GM21619 (cell line): ENCODE measurements at regions not wholly inside any gene's neighbourhood (a gene's known extent, or its start where the extent isn't known, plus 50 kb on each side); places are given as distances from the start of the nearest gene placed in this dataset.
"Not testable (repeated sequence)": the region's sequence is repeated elsewhere in the genome, so short reads cannot be mapped to it uniquely, and the experiment has no call there.

Source experiments
- ATAC-seq: cut with Tn5 transposase; IDR thresholded peaks from one replicate; pipeline ENCODE4 v1.9.1; 2021; ENCODE audit not compliant: unreplicated experiment

DNA sequence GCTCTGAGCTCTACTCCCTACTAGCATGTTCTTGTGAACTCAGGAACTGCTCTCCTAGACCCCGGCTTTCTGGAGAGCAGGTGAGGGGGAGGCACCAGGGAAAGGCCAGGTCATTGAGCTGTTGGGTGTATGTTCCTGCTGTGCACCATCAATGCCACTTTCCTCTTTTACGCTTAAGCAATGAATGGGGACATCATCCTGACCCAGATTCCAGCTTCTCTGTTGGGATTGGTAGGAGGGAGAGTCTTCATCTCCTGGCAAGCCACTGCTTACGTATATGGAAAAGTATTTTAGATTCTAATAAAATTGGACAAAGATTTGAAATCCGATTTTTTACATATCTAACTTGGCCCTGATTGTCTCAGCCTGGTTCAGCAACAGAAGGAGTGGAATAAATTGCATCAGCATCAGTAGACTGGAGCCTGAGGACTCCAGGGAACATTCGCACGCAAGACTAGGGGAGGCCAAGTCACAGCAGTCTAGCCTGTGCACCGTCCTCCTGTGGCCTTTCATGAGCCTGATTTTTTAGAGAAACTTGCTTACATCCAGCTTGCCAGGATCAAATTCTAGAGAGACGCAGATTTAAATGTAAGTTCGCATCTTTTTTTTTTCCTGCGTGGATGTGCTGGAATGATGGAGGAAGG lies 439.3 kb downstream of the RPIA start:
- ATAC-seq: not testable (repeated sequence)

- not testable (repeated sequence) for ATAC-seq
Observed at GRCh38 chr2:89142959-89143358, 451.5 kb downstream of the RPIA start.

DNA sequence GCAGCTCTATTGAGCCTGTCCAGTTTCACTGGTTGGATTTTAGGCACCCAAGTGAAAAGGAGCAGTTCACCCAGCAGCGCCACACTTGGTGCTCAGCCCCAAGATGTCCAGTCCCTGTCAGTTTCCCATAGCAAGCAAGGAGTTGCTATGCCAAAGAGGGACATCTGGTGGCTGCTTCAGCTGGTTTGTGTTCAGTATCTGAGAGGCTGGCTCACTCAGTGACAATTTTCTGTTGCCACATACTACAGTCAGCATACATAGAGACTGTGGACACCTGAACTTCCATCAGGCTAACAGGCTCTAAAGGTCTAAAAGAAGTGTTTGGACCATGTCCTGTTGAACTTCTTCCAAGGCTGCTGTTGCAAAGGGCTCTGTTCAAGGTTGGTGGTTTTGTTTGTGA lies 453.9 kb downstream of the RPIA start:
- not testable (repeated sequence) for ATAC-seq

DNA sequence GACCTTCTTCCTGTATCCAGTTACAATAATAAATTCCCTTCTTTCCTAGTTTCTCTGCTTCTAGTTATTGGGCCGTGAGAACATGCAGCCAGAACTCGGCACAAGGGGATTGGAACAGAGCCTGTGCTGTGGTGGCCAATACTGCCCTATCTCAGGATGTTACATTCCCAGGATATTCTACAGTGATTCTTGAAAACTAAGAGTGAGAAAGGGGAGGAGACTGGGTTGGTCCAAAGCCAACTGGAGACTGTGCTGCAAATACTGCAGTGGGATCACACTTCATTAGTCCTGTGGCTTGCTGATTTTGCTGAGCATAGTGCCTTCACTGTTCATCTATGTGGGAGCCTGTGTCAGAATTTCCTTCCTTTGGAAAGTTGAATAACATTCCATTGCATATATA lies 456.8 kb downstream of the RPIA start:
- not testable (repeated sequence) for ATAC-seq

DNA sequence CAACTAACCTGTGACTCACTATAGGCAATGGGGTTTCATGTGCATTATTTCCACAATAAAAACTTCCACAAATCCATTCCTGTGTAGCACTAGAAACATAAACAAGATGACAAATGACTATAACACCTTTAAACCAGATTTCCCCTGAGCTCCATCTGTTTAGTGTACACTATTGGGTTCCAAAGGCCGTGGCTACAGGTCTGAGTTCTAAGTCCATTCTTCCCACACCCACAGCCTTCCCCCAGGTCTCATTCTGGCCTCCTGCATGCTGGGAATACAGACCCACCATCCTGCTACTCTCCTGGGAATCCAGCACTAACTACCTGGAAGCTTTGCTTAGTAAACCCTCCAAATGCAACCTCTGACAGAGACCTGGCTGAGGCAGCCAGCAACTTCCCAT lies 460.2 kb downstream of the RPIA start:
- not testable (repeated sequence) for ATAC-seq

- not testable (repeated sequence) for ATAC-seq
Observed at GRCh38 chr2:89152501-89152900, 461.0 kb downstream of the RPIA start.

DNA sequence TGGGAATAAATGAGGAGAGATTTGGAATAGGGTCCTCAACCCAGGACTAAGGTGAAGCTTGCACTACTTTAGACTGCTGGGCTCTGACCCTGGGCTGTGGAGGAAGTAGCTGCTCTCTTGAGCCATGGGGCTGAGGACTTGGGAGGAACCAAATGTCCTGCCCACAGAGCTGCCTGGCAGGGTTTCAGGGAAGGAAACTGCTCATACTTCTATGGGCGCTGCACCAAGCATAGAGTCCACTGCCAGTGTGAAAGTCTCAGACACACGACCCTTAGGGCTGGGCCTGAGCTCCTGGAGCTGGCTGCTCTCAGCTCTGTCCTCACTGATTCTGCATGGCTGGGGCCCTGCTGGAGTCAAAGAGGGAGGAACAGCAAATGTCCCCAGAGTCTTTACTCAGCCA lies 461.7 kb downstream of the RPIA start:
- not testable (repeated sequence) for ATAC-seq

DNA sequence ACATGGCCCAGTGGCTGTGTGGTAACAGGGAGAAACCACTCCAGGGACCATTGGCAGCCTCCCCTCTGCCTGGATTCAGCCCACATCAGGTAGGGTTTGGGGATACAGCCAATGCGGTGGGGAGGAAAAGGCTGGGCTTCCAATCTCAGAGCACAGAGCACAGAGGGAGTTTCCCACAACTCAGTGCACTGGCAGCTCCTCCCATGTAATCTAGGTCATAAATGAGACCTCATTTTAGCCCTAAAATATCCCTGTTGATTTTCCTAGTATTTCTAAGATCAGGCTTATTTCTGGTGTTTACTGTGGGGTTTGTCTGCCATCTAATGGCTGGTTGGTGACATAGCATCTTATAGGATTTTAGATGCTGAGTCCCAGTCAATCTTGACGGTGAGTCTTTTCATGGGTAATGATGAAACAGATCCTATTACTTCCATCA lies 462.8 kb downstream of the RPIA start:
- ATAC-seq: not testable (repeated sequence)

DNA sequence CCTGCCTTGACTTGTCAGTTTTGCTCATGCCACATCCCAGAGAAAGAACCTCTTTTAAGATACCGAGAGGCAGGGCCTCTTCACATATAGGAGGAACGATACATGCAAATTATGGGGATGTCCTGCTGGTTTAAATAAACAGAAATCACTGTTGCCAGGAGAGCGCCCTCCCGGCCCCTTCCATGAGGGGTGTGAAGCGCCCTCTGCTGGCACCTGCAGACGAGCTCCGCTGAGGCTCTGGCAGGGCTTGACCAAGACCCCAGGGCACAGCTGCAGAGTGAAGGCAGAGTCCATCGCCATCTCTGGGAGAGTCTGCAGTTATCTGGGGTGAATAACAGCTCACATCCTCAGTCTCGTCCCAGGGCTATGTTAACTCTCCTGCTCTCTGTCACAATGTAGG lies 468.8 kb downstream of the RPIA start:
- peak; percentile 56 for ATAC-seq

- not testable (repeated sequence) for ATAC-seq
Observed at GRCh38 chr2:89161626-89162025, 470.2 kb downstream of the RPIA start.

- not testable (repeated sequence) for ATAC-seq
Observed at GRCh38 chr2:89170506-89171173, 479.2 kb downstream of the RPIA start.

- ATAC-seq: not testable (repeated sequence)
Observed at GRCh38 chr2:89171174-89171519, 479.7 kb downstream of the RPIA start.

DNA sequence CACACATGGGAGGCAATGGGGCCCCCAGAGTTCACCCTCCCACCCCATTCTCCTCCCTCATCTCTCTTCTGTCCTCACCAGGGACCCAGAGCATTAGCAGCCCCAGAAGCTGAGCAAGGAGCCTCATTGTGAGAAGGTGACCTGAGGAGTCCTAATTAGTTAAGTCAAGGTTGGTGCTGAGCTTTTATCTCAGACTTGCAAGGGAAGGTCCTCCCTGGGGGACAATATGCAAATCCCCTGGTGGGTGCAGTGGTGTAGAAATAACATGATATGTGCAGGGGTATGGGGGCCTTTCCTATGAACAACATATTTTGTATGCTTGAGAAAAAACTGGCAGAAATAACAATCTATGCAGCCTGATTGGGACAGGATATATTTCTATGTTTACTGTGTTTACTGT lies 485.5 kb downstream of the RPIA start:
- not testable (repeated sequence) for ATAC-seq

- not testable (repeated sequence) for ATAC-seq
Observed at GRCh38 chr2:89182221-89182620, 490.7 kb downstream of the RPIA start.

GRCh38 chr2:89184746-89185145 lies 493.3 kb downstream of the RPIA start:
- not testable (repeated sequence) for ATAC-seq

GRCh38 chr2:89195636-89196251 lies 504.3 kb downstream of the RPIA start:
- not testable (repeated sequence) for ATAC-seq

DNA sequence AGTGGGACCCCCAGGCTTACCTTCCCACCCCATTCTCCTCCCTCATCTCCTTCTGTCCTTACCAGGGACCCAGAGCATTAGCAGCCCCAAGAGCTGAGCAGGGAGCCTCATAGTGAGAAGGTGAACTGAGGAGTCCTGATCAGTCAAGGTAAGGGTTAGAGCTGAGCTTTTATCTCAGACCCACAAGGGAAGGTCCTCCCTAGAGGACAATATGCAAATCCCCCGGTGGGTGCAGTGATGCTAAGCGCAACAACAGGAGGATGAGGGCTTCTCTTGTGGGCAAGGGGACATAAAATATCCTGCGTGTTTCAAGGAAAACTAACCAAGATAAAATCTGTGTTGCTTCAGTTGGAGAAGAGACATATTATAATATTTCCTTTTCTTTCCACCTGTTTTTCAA lies 505.2 kb downstream of the RPIA start:
- ATAC-seq: not testable (repeated sequence)

GRCh38 chr2:89198026-89198425 lies 506.6 kb downstream of the RPIA start:
- ATAC-seq: not testable (repeated sequence)

DNA sequence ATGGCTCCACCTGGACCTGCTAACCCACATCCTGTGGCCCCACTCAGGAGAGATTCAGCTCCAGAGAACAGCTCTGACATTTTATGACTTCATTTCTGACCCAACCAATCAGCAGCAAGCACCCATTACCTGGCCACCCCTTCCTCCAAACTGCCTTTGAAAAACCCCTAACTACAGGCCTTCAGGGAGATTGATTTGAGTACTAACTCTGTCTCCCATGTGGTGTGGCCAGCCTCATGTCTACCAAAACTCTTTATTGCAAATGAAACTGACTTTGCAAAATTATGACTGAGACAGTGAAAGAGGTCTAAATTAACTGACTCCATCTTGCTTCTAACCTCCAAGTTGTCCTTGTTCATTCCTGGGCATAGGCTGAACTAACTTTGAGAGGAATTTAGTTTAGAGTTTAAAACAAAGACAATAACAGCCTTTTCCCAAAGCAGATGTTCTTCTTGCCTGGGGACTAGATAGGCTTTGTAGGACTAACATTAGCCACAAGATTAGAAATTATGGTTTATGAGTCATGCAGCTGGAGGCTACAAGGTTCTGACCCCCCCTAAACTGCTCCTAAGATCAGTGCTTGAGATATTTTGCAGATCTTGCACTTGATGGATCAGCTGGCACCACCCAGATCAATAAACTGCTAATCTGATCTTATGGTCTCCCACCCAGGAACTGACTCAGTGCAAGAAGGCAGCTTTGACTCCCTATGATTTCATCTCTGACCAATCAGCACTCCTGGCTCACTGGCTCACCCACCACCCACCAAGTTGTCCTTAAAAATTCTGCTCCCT lies 508.2 kb downstream of the RPIA start:
- not testable (repeated sequence) for ATAC-seq

DNA sequence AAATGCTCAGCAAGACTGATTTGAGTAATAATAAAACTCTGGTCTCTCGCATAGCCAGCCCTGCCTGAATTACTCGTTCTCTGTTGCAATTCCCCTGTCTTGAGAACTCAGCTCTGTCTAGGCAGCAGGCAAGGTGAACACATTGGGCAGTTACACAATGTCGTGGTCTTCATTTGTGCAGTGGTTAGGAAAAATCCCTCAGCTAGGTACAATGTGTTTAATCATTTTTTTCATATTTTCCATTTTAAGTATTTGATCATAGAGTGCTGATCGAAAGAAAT lies 508.7 kb downstream of the RPIA start:
- not testable (repeated sequence) for ATAC-seq

DNA sequence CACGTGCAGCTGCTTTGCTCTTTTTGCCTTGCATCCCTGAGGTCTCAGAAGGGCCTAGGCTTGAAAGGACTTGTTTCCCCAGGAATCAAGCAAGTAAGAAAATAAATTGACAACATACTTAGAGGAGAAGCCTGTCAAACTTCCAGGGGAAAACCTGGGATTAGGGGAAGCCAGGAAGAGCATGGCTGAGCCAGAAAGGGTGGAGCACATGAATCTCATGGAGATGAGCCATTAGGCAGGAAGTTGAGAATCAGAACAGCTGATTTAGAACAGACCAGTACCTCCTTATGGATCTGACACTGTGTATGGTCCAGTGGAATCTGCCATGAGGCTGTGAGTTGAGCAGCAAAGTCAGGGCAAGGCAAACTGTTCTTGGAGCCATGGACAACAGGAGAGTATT lies 511.0 kb downstream of the RPIA start:
- ATAC-seq: not testable (repeated sequence)

GRCh38 chr2:89205153-89205552 lies 513.7 kb downstream of the RPIA start:
- not testable (repeated sequence) for ATAC-seq
